HUES64 (cell line): ENCODE measurements at regions not wholly inside any gene's neighbourhood (a gene's known extent, or its start where the extent isn't known, plus 50 kb on each side); places are given as distances from the start of the nearest gene placed in this dataset.

Experiments
- H3K27ac ChIP-seq: 2 replicates; pipeline ENCODE4 v1.7.0; 2013; ENCODE audit warnings: low read depth, low read length, inconsistent platforms
- H3K27me3 ChIP-seq: 2 replicates; pipeline ENCODE4 v1.6.1; 2013; ENCODE audit warnings: mild to moderate bottlenecking, low read length; ENCODE audit not compliant: insufficient read depth
- H3K36me3 ChIP-seq: 2 replicates; pipeline ENCODE4 v1.6.1; 2013; ENCODE audit warnings: mild to moderate bottlenecking, low read length; ENCODE audit not compliant: insufficient read depth
- H3K4me1 ChIP-seq: 2 replicates; pipeline ENCODE4 v1.6.1; 2013; ENCODE audit warnings: mild to moderate bottlenecking, low read length, moderate library complexity; ENCODE audit not compliant: insufficient read depth
- H3K4me3 ChIP-seq: 2 replicates; pipeline ENCODE4 v1.5.1; 2013; ENCODE audit warnings: mild to moderate bottlenecking, low read length, moderate library complexity
- H3K9ac ChIP-seq: 2 replicates; pipeline ENCODE4 v1.6.1; 2013; ENCODE audit warnings: mild to moderate bottlenecking, low read depth, low read length
- H3K9me3 ChIP-seq: 2 replicates; pipeline ENCODE4 v1.6.1; 2013; ENCODE audit warnings: low read depth, low read length; ENCODE audit not compliant: insufficient read depth
- WGBS: fragments of 150-250, 120-280 bp; methylation state at CpG from one replicate; pipeline ENCODE4 v1.1.7; 2013; ENCODE audit warnings: missing lambda C conversion rate; 5-methylcytosine and 5-hydroxymethylcytosine counted together

GRCh38 chr4:156545003-156545785 is 426.4 kb downstream of the PDGFC start:
- Histone ChIP-seq H3K9ac (no peak overlapping the region), H3K27me3 (no peaks in the 10 kb centered on the region), H3K9me3 (no peaks in the 10 kb centered on the region), H3K4me1 (no peaks in the 10 kb centered on the region; the same call in 1 of the 2 replicates), H3K36me3 (no peaks in the 10 kb centered on the region), H3K27ac (no peak overlapping the region), H3K4me3 (no peak overlapping the region)
- WGBS: 75% methylated on average over 2 of the region's 2 CpGs

GRCh38 chr4:156539376-156539775 is 432.2 kb downstream of the PDGFC start:
- no peaks in the 10 kb centered on the region for H3K9me3 ChIP-seq
- no peak overlapping the region for H3K27ac ChIP-seq
- no peaks in the 10 kb centered on the region for H3K4me1 ChIP-seq
- H3K36me3 ChIP-seq: no peaks in the 10 kb centered on the region
- no peaks in the 10 kb centered on the region for H3K27me3 ChIP-seq
- 92% methylated on average over 1 of the region's 1 CpG for WGBS
- no peak overlapping the region for H3K4me3 ChIP-seq
- no peak overlapping the region for H3K9ac ChIP-seq

DNA sequence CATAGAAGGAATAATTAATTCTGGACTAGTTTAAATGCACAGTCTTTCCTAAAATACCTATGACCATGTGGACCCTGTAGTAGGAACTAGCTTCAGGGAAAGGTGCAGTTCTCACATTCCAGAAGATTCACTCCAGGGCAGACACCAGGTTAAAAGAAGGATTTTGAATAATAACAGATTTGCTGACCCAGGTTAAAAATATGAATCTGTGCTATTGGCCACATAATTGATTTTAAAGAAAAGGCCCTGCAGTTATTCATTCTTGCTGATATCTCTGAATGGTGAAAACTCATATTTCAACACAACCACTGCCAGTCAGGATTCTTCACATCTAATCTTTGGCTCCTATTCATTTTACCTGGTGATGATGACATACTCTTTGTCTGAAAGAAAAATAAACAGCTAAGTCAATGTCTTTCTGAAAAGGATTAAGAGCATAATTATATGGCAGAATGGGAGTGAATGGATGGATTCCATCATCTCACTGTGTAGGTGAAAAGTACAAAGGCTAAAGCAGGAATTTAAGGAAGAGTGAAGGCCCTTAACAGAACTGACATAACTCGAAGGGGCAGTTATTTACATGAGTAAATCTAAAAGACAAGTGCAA is 432.8 kb downstream of the PDGFC start:
- WGBS: 100% methylated on average over 1 of the region's 1 CpG

GRCh38 chr4:156538210-156538609 is 433.4 kb downstream of the PDGFC start:
- Histone ChIP-seq H3K36me3 (no peaks in the 10 kb centered on the region), H3K27me3 (no peaks in the 10 kb centered on the region), H3K27ac (no peak overlapping the region), H3K4me1 (no peaks in the 10 kb centered on the region), H3K9ac (no peak overlapping the region), H3K9me3 (no peaks in the 10 kb centered on the region), H3K4me3 (no peak overlapping the region)
- 97% methylated on average over 1 of the region's 2 CpGs for WGBS

More for the DNA sequence above, 432.8 kb downstream of the PDGFC start:
- Histone ChIP-seq H3K27ac (no peak overlapping the region), H3K36me3 (no peaks in the 10 kb centered on the region), H3K4me1 (no peaks in the 10 kb centered on the region), H3K9me3 (no peaks in the 10 kb centered on the region), H3K4me3 (no peak overlapping the region), H3K9ac (no peak overlapping the region), H3K27me3 (no peaks in the 10 kb centered on the region)

GRCh38 chr4:156537286-156537685 is 434.3 kb downstream of the PDGFC start:
- H3K27ac ChIP-seq: no peak overlapping the region
- no peaks in the 10 kb centered on the region for H3K9me3 ChIP-seq
- H3K27me3 ChIP-seq: no peaks in the 10 kb centered on the region
- no peak overlapping the region for H3K9ac ChIP-seq
- no peaks in the 10 kb centered on the region for H3K36me3 ChIP-seq
- no peak overlapping the region for H3K4me3 ChIP-seq
- H3K4me1 ChIP-seq: no peaks in the 10 kb centered on the region

- no peak overlapping the region for H3K27ac ChIP-seq
- no CpG with 5 or more reads among the region's 1 CpG for WGBS
Observed at GRCh38 chr4:156536661-156537060, 434.9 kb downstream of the PDGFC start.

GRCh38 chr4:156534205-156534604 is 437.4 kb downstream of the PDGFC start:
- no peak overlapping the region for H3K27ac ChIP-seq
- 93% methylated on average over 2 of the region's 2 CpGs for WGBS
- H3K4me1 ChIP-seq: no peaks in the 10 kb centered on the region
- H3K36me3 ChIP-seq: no peaks in the 10 kb centered on the region
- no peak overlapping the region for H3K4me3 ChIP-seq
- no peaks in the 10 kb centered on the region for H3K27me3 ChIP-seq
- H3K9me3 ChIP-seq: no peaks in the 10 kb centered on the region
- no peak overlapping the region for H3K9ac ChIP-seq

More at GRCh38 chr4:156536661-156537060, 434.9 kb downstream of the PDGFC start:
- no peaks in the 10 kb centered on the region for H3K27me3 ChIP-seq
- no peak overlapping the region for H3K9ac ChIP-seq
- no peak overlapping the region for H3K4me3 ChIP-seq
- H3K36me3 ChIP-seq: no peaks in the 10 kb centered on the region
- H3K4me1 ChIP-seq: no peaks in the 10 kb centered on the region
- no peaks in the 10 kb centered on the region for H3K9me3 ChIP-seq

GRCh38 chr4:156528216-156528615 is 443.4 kb downstream of the PDGFC start:
- H3K4me3 ChIP-seq: no peak overlapping the region
- no peak overlapping the region for H3K9ac ChIP-seq
- H3K4me1 ChIP-seq: no peaks in the 10 kb centered on the region
- no peak overlapping the region for H3K27ac ChIP-seq
- no peaks in the 10 kb centered on the region for H3K27me3 ChIP-seq
- no peaks in the 10 kb centered on the region for H3K9me3 ChIP-seq
- 88% methylated on average over 3 of the region's 3 CpGs for WGBS
- no peaks in the 10 kb centered on the region for H3K36me3 ChIP-seq

GRCh38 chr4:156527237-156527993 is 444.2 kb downstream of the PDGFC start:
- no peak overlapping the region for H3K9ac ChIP-seq
- H3K36me3 ChIP-seq: no peaks in the 10 kb centered on the region
- H3K27me3 ChIP-seq: no peaks in the 10 kb centered on the region
- H3K4me1 ChIP-seq: no peaks in the 10 kb centered on the region
- no peaks in the 10 kb centered on the region for H3K9me3 ChIP-seq
- H3K27ac ChIP-seq: no peak overlapping the region
- WGBS: 100% methylated on average over 1 of the region's 2 CpGs
- no peak overlapping the region for H3K4me3 ChIP-seq

- no peaks in the 10 kb centered on the region for H3K9me3 ChIP-seq
- 88% methylated on average over 1 of the region's 1 CpG for WGBS
Observed at GRCh38 chr4:156523991-156524390, 447.6 kb downstream of the PDGFC start.

DNA sequence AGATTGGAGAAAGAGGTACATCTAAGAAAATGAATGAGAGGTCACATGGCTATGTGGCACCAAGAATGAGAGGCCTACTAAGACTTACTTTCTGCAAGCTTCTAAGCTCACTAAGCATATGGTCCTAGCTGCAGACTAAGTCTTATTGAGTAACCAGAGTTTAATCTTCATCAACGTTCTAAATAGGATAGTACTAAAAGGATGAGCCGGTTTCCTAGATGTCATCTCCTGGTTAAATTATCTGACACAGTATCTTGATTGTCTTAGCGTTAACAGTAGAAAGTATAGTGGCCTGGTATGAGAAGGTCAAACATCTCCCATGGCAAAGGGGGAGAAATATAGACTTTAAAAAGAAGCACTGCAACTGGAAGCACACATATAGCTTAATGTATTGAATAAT is 448.1 kb downstream of the PDGFC start:
- 94% methylated on average over 3 of the region's 3 CpGs for WGBS
- no peaks in the 10 kb centered on the region for H3K9me3 ChIP-seq
- no peaks in the 10 kb centered on the region for H3K36me3 ChIP-seq
- H3K27me3 ChIP-seq: no peaks in the 10 kb centered on the region
- no peaks in the 10 kb centered on the region for H3K4me1 ChIP-seq
- no peak overlapping the region for H3K4me3 ChIP-seq
- no peak overlapping the region for H3K9ac ChIP-seq
- H3K27ac ChIP-seq: no peak overlapping the region

More at GRCh38 chr4:156523991-156524390, 447.6 kb downstream of the PDGFC start:
- Histone ChIP-seq H3K36me3 (no peaks in the 10 kb centered on the region), H3K27me3 (no peaks in the 10 kb centered on the region), H3K4me1 (no peaks in the 10 kb centered on the region), H3K9ac (no peak overlapping the region), H3K4me3 (no peak overlapping the region), H3K27ac (no peak overlapping the region)
